ENCODE measurements at regions not wholly inside any gene's neighbourhood (a gene's known extent, or its start where the extent isn't known, plus 50 kb on each side); places are given as distances from the start of the nearest gene placed in this dataset.

DNA sequence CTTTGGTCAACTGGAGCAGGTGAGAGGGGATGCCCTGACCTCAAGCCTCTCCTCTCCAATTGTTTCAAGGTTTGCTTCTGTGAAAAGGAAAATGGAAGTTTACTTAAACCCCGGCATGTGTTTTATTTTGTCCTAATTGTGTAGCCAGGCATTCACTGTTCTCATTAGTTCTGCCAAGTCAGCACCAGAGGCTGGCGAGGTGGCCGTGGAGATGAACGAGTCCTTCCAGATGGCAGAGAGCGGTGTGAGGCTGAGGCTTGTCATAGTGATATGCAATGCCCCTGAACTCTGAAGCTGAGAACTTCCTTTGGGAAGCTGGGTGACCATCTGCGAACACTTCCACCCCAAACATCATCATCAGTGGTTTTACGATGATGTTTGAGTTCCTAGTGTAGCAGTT lies 199.6 kb downstream of the TJP1 start:
- no peak for DNase-seq
- H3K9me3 ChIP-seq = no peaks in the 10 kb centered on the region
- H3K4me1 ChIP-seq (ENCODE audit: insufficient read depth) = no peaks in the 10 kb centered on the region
- WGBS, 3 donors = 64 to 83% (median 73%) methylated on average over 7 of the region's 7 CpGs
- intact Hi-C loops (cut with DNase I) = no loop called here
- TF ChIP-seq EP300 (IDR thresholded peaks at IDR 0.05) = no peak
- TF ChIP-seq POLR2A (IDR thresholded peaks at IDR 0.05) = no peak
- TF ChIP-seq, protein P1, sequence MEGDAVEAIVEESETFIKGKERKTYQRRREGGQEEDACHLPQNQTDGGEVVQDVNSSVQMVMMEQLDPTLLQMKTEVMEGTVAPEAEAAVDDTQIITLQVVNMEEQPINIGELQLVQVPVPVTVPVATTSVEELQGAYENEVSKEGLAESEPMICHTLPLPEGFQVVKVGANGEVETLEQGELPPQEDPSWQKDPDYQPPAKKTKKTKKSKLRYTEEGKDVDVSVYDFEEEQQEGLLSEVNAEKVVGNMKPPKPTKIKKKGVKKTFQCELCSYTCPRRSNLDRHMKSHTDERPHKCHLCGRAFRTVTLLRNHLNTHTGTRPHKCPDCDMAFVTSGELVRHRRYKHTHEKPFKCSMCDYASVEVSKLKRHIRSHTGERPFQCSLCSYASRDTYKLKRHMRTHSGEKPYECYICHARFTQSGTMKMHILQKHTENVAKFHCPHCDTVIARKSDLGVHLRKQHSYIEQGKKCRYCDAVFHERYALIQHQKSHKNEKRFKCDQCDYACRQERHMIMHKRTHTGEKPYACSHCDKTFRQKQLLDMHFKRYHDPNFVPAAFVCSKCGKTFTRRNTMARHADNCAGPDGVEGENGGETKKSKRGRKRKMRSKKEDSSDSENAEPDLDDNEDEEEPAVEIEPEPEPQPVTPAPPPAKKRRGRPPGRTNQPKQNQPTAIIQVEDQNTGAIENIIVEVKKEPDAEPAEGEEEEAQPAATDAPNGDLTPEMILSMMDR (IDR thresholded peaks at IDR 0.05) = no peak
- no peak overlapping the region for H3K4me3 ChIP-seq
- no peak overlapping the region for H3K27ac ChIP-seq
- H3K36me3 ChIP-seq = no peaks in the 10 kb centered on the region
- H3K27me3 ChIP-seq = no peaks in the 10 kb centered on the region

DNA sequence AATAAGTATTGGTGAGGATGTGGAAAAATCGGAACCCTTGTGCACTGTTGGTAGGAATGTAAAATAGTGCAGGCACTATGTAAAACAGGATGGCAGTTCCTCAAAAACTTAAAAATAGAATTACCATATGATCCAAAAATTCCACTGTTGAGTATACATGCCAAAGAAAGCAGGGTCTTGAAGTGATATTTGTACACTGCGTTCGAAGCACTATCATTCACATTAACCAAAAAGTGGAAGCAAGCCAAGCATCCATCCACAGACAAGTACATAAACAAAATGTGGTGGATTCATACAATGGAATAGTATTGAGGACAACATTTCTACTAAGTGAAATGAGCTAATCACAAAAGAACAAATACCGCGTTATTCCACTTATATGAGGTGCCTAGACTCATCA lies 200.7 kb downstream of the TJP1 start:
- intact Hi-C loops (cut with DNase I) = no loop called here
- Histone ChIP-seq H3K36me3 (no peaks in the 10 kb centered on the region), H3K27me3 (no peaks in the 10 kb centered on the region), H3K27ac (no peak overlapping the region), H3K9me3 (no peaks in the 10 kb centered on the region), H3K4me3 (no peak overlapping the region), H3K4me1 (ENCODE audit: insufficient read depth) (no peaks in the 10 kb centered on the region)
- WGBS, 3 donors = 60 to 63% (median 61%) methylated on average over 5 of the region's 5 CpGs
- no peak for DNase-seq
- TF ChIP-seq, protein P1 (IDR thresholded peaks at IDR 0.05) = no peak
- TF ChIP-seq POLR2A (IDR thresholded peaks at IDR 0.05) (no peak), EP300 (IDR thresholded peaks at IDR 0.05) (no peak)

DNA sequence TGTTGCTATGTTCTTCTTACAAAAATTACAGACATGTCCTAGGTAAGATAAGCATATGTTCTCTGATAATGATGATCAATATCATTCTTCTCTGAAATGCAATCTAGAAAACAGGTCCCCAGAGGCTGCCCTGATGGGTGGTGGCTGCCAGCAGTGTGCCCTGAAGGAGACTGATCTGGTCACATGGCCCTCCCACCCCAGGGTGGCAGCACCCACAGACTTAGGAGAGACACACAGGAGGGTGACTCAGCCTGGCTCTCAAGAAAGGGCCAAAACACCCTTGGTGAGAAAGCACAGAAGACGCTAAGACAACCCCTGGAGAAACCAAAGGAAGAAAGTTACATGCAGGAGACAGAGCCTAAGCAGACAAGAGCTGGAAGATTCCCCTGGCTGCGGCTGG lies 203.7 kb downstream of the TJP1 start:
- H3K4me1 ChIP-seq (ENCODE audit: insufficient read depth) = no peaks in the 10 kb centered on the region
- no peak overlapping the region for H3K27ac ChIP-seq
- H3K9me3 ChIP-seq = no peaks in the 10 kb centered on the region
- no peak for DNase-seq
- no peak overlapping the region for H3K4me3 ChIP-seq
- WGBS, 3 donors = 83 to 87% (median 87%) methylated on average over 2 of the region's 2 CpGs
- no peak for TF ChIP-seq EP300 (IDR thresholded peaks at IDR 0.05)
- TF ChIP-seq, protein P1 (IDR thresholded peaks at IDR 0.05) = no peak
- TF ChIP-seq POLR2A (IDR thresholded peaks at IDR 0.05) = no peak
- intact Hi-C loops (cut with DNase I) = no loop called here
- no peaks in the 10 kb centered on the region for H3K36me3 ChIP-seq
- no peaks in the 10 kb centered on the region for H3K27me3 ChIP-seq

DNA sequence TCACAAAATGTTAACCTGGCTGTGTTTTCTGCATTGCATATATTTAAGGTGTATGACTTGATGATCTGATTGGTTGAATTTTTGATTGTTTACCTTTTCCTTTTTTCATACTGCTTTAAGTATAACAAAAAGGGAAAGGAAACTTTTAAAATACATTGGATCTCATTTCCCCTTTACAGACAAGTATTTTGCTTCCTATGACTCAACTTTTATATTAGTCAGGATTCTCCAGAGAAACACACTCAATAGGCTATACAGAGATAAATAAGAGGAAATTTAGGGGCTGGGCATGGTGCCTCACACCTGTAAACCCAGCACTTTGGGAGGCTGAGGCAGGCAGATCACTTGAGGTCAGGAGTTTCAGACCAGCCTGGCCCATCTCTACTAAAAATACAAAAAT lies 205.8 kb downstream of the TJP1 start:
- H3K27ac ChIP-seq = no peak overlapping the region
- no peak for DNase-seq
- no peaks in the 10 kb centered on the region for H3K9me3 ChIP-seq
- TF ChIP-seq EP300 (IDR thresholded peaks at IDR 0.05) (no peak), POLR2A (IDR thresholded peaks at IDR 0.05) (no peak)
- TF ChIP-seq, protein P1 (IDR thresholded peaks at IDR 0.05) = no peak
- H3K27me3 ChIP-seq = no peaks in the 10 kb centered on the region
- no peaks in the 10 kb centered on the region for H3K36me3 ChIP-seq
- intact Hi-C loops (cut with DNase I) = no loop called here
- no peak overlapping the region for H3K4me3 ChIP-seq
- no peaks in the 10 kb centered on the region for H3K4me1 ChIP-seq (ENCODE audit: insufficient read depth)

DNA sequence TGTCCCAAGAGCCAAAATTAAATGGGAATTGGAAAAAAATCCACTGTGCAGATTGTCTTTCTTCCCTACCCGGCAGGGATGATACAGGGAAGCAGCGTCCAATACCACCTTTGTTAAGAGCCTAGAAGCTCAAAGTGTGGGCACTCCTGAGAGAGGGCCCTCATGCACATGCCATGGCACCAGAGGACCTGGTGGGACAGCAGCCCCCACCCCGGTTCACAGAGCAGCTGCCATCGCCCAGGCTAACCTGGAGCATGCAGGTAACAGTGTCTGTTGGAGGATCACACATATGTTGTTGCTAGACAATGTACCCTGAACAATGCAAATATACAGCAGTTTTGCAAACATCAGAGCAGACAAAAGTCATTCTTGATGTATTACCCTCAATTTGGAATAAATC lies 206.5 kb downstream of the TJP1 start:
- H3K36me3 ChIP-seq = no peaks in the 10 kb centered on the region
- H3K4me3 ChIP-seq = no peak overlapping the region
- no peaks in the 10 kb centered on the region for H3K9me3 ChIP-seq
- intact Hi-C loops (cut with DNase I) = no loop called here
- no peaks in the 10 kb centered on the region for H3K4me1 ChIP-seq (ENCODE audit: insufficient read depth)
- TF ChIP-seq EP300 (IDR thresholded peaks at IDR 0.05) = no peak
- TF ChIP-seq POLR2A (IDR thresholded peaks at IDR 0.05) = no peak
- TF ChIP-seq, protein P1 (IDR thresholded peaks at IDR 0.05) = no peak
- no peaks in the 10 kb centered on the region for H3K27me3 ChIP-seq
- WGBS, 3 donors = 77 to 88% (median 87%) methylated on average over 4 of the region's 4 CpGs
- DNase-seq = no peak
- no peak overlapping the region for H3K27ac ChIP-seq

Measured in ovary (tissue), 7 donors.